ENCODE measurements at regions not wholly inside any gene's neighbourhood (a gene's known extent, or its start where the extent isn't known, plus 50 kb on each side); places are given as distances from the start of the nearest gene placed in this dataset.

DNA sequence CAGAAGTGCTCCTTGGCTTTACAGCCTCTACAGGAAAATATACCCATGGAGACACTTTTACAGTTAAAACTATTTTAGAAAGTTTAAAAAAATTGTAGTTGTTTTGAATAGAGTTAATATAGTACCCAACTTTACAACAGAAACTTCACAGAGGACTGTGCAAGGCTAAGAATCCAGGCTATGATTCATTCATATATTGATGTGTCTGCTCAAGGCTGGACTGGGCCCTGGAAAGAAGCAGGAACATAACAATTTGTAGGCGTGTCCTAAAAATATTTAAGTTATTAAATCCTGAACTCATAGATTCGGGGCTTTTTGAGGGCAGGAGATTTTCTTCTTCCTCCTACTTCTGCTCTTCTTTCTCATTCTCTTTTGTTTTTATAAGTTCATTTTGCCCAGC lies 291.5 kb upstream of the CCDC179 start:
- peaks cover 3% of the 10 kb centered on the region for H3K9me3 Mint-ChIP-seq
- Histone ChIP-seq H3K27ac (ENCODE audit: low read depth in 1 of 2, low read length in 2 of 2) (no peak overlapping the region), H3K9me3 (ENCODE audit: control insufficient read depth in 1 of 2, insufficient read depth in 1 of 2, low read length in 2 of 2) (no peaks in the 10 kb centered on the region), H3K4me3 (ENCODE audit: low read length) (no peak overlapping the region), H3K4me1 (ENCODE audit: insufficient read depth, low read length) (no peaks in the 10 kb centered on the region), H3K27me3 (ENCODE audit: control insufficient read depth in 1 of 2, insufficient read depth in 2 of 2, low read length in 2 of 2) (no peaks in the 10 kb centered on the region), H3K36me3 (ENCODE audit: insufficient read depth, low read length) (no peaks in the 10 kb centered on the region)
- no peak overlapping the region for H3K27ac Mint-ChIP-seq
- no peaks in the 10 kb centered on the region for H3K4me1 Mint-ChIP-seq (ENCODE audit: low read depth)
- ATAC-seq (ENCODE audit: poor library complexity), result no peak
- TF ChIP-seq CTCF (IDR thresholded peaks at IDR 0.05), result no peak
- no peaks in the 10 kb centered on the region for H3K36me3 Mint-ChIP-seq (ENCODE audit: low read depth)
- no peak overlapping the region for H3K4me3 Mint-ChIP-seq
- no peaks in the 10 kb centered on the region for H3K27me3 Mint-ChIP-seq
- POLR2A ChIA-PET, result no interaction called here
- CTCF ChIA-PET, result no interaction called here
- no peak for DNase-seq
- intact Hi-C loops (cut with DNase I, micrococcal nuclease), result no loop called here

GRCh38 chr11:23155503-23155902 lies 295.2 kb upstream of the CCDC179 start:
- CTCF ChIA-PET, result no interaction called here
- no peak overlapping the region for H3K4me3 Mint-ChIP-seq

GRCh38 chr11:23164022-23164421 lies 303.7 kb upstream of the CCDC179 start:
- Histone ChIP-seq H3K9me3 (ENCODE audit: control insufficient read depth in 1 of 2, insufficient read depth in 1 of 2, low read length in 2 of 2) (peaks cover 0 to 1% of the 10 kb centered on the region in 2 experiments), H3K27me3 (ENCODE audit: control insufficient read depth in 1 of 2, insufficient read depth in 2 of 2, low read length in 2 of 2) (no peaks in the 10 kb centered on the region), H3K4me1 (ENCODE audit: insufficient read depth, low read length) (no peaks in the 10 kb centered on the region), H3K4me3 (ENCODE audit: low read length) (no peak overlapping the region), H3K36me3 (ENCODE audit: insufficient read depth, low read length) (no peaks in the 10 kb centered on the region), H3K27ac (ENCODE audit: low read depth in 1 of 2, low read length in 2 of 2) (no peak overlapping the region)
- TF ChIP-seq CTCF (IDR thresholded peaks at IDR 0.05), result no peak
- Mint-ChIP-seq H3K27me3 (no peaks in the 10 kb centered on the region), H3K9me3 (peaks cover 2% of the 10 kb centered on the region), H3K4me3 (no peak overlapping the region), H3K27ac (no peak overlapping the region), H3K36me3 (ENCODE audit: low read depth) (no peaks in the 10 kb centered on the region), H3K4me1 (ENCODE audit: low read depth) (no peaks in the 10 kb centered on the region)
- ChIA-PET POLR2A (no interaction called here), CTCF (no interaction called here)
- ATAC-seq (ENCODE audit: poor library complexity) (no peak), DNase-seq (no peak)
- intact Hi-C loops (cut with DNase I, micrococcal nuclease), result no loop called here

More at GRCh38 chr11:23155503-23155902, 295.2 kb upstream of the CCDC179 start:
- no peaks in the 10 kb centered on the region for H3K4me1 ChIP-seq (ENCODE audit: insufficient read depth, low read length)
- intact Hi-C loops (cut with DNase I, micrococcal nuclease), result no loop called here
- H3K4me3 ChIP-seq (ENCODE audit: low read length), result no peak overlapping the region
- H3K36me3 Mint-ChIP-seq (ENCODE audit: low read depth), result no peaks in the 10 kb centered on the region
- peaks cover 3% of the 10 kb centered on the region for H3K9me3 Mint-ChIP-seq
- H3K27ac Mint-ChIP-seq, result no peak overlapping the region
- H3K27ac ChIP-seq (ENCODE audit: low read depth in 1 of 2, low read length in 2 of 2), result no peak overlapping the region
- DNase-seq, result no peak
- ATAC-seq (ENCODE audit: poor library complexity), result no peak
- H3K27me3 Mint-ChIP-seq, result no peaks in the 10 kb centered on the region
- H3K36me3 ChIP-seq (ENCODE audit: insufficient read depth, low read length), result no peaks in the 10 kb centered on the region
- no peaks in the 10 kb centered on the region for H3K4me1 Mint-ChIP-seq (ENCODE audit: low read depth)
- no peaks in the 10 kb centered on the region for H3K27me3 ChIP-seq (ENCODE audit: control insufficient read depth in 1 of 2, insufficient read depth in 2 of 2, low read length in 2 of 2)
- peaks cover 0 to 5% of the 10 kb centered on the region in 2 experiments for H3K9me3 ChIP-seq (ENCODE audit: control insufficient read depth in 1 of 2, insufficient read depth in 1 of 2, low read length in 2 of 2)
- no peak for TF ChIP-seq CTCF (IDR thresholded peaks at IDR 0.05)
- POLR2A ChIA-PET, result no interaction called here
